GM12878 (cell line): ENCODE measurements at regions not wholly inside any gene's neighbourhood (a gene's known extent, or its start where the extent isn't known, plus 50 kb on each side); places are given as distances from the start of the nearest gene placed in this dataset.

ENCODE experiments used
- ATAC-seq: fragments of 200-7000 bp; cut with Tn5 transposase; 3 replicates; pipeline ENCODE4 v1.9.1; 2020; ENCODE audit warnings: mild to moderate bottlenecking, moderate library complexity
- BruUV-seq: library from RNA; stranded (reverse); fragments of 400-500 nt; replicated peaks from 2 replicates; lab custom pipeline; 2021; lab: Mats Ljungman, UMichigan
- CTCF ChIA-PET: fragments of 300-600 bp; sonication (Branson Sonifier 250); formaldehyde crosslinking; extraction: SDS; loops from one replicate; lab custom pipeline; 2021; ENCODE audit warnings: inconsistent platforms; lab: Yijun Ruan, JAX
- POLR2A ChIA-PET: fragments of 350-600 bp; formaldehyde crosslinking; extraction: SDS; loops from one replicate; lab custom pipeline; 2021; ENCODE audit warnings: inconsistent platforms; lab: Charles Lee
- RAD21 ChIA-PET: fragments of 300-600 bp; sonication (Branson Sonifier 250); formaldehyde crosslinking; loops from one replicate; lab custom pipeline; 2023; ENCODE audit warnings: antibody characterized with exemption; ENCODE audit not compliant: unreplicated experiment; lab: Charles Lee
- SMC1A ChIA-PET: fragments of 300-600 bp; sonication (Branson Sonifier 250); formaldehyde crosslinking; loops from one replicate; lab custom pipeline; 2023; ENCODE audit not compliant: unreplicated experiment, uncharacterized antibody; lab: Charles Lee
- DNase-seq: peaks from one replicate; pipeline ENCODE4 v3.0.0-alpha.2; 2011; ENCODE audit warnings: low read depth, low spot score
- FAIRE-seq: peaks from 3 replicates; lab custom pipeline; 2011; peaks lifted over from hg19 to GRCh38; lab: Jason Lieb, UNC
- H2AFZ ChIP-seq: 2 replicates; pipeline ENCODE4 v1.6.0; 2011; ENCODE audit warnings: low read depth, low read length, control low read depth; ENCODE audit not compliant: control insufficient read depth
- H3K27ac ChIP-seq: 2 replicates; pipeline ENCODE4 v1.5.1; 2011; ENCODE audit warnings: control low read depth; ENCODE audit not compliant: control insufficient read depth, insufficient read depth
- H3K27me3 ChIP-seq, 2 experiments: replicated peaks in 1 of 2; 2 replicates each; pipeline versions ENCODE4 v1.6.0 to v1.6.1; 2011; ENCODE audit warnings: low read length in 1 of 2; ENCODE audit not compliant: control insufficient read depth in 2 of 2, insufficient read depth in 2 of 2
- H3K36me3 ChIP-seq, 2 experiments: 2 replicates each; pipeline ENCODE4 v1.5.1; 2011; ENCODE audit warnings: low read length in 1 of 2; ENCODE audit not compliant: control insufficient read depth in 2 of 2, insufficient read depth in 2 of 2
- H3K4me1 ChIP-seq: 2 replicates; pipeline ENCODE4 v1.6.1; 2011; ENCODE audit warnings: mild to moderate bottlenecking, low read length, moderate library complexity, mixed read lengths; ENCODE audit not compliant: control insufficient read depth, insufficient read depth
- H3K4me2 ChIP-seq: 2 replicates; pipeline ENCODE4 v1.6.0; 2011; ENCODE audit warnings: control low read depth; ENCODE audit not compliant: control insufficient read depth, insufficient read depth
- H3K4me3 ChIP-seq: fragments of 200-600 bp; sonication (generic); 2 replicates; pipeline ENCODE4 v1.5.1; 2016
- H3K79me2 ChIP-seq: 2 replicates; pipeline ENCODE4 v1.6.0; 2011; ENCODE audit warnings: low read length; ENCODE audit not compliant: control insufficient read depth, insufficient read depth
- H3K9ac ChIP-seq: 2 replicates; pipeline ENCODE4 v1.8.0; 2011; ENCODE audit warnings: low read length, control low read depth, mixed read lengths; ENCODE audit not compliant: control insufficient read depth, insufficient read depth
- H3K9me3 ChIP-seq: replicated peaks from 3 replicates; pipeline ENCODE4 v1.5.1; 2011; ENCODE audit warnings: mild to moderate bottlenecking, low read length; ENCODE audit not compliant: control insufficient read depth, insufficient read depth
- H4K20me1 ChIP-seq: 2 replicates; pipeline ENCODE4 v1.6.0; 2011; ENCODE audit not compliant: control insufficient read depth, insufficient read depth
- EGR1 ChIP-seq, 2 experiments: IDR thresholded peaks; 1 replicate in 1 of 2; 2 replicates in 1 of 2; pipeline ENCODE4 v1.6.1; 2011 to 2012; ENCODE audit warnings: low read depth in 2 of 2, low read length in 2 of 2, borderline replicate concordance in 1 of 2, mild to moderate bottlenecking in 1 of 2, moderate library complexity in 1 of 2
- FOXK2 ChIP-seq: fragments of 450-650 bp; IDR thresholded peaks from 2 replicates; pipeline ENCODE4 v1.6.1; 2017; ENCODE audit warnings: mild to moderate bottlenecking, moderate library complexity
- FOXM1 ChIP-seq: IDR thresholded peaks from 2 replicates; pipeline ENCODE4 v1.6.1; 2012; ENCODE audit warnings: low read depth, mild to moderate bottlenecking, inconsistent platforms, low read length, moderate library complexity
- NFYB ChIP-seq: IDR thresholded peaks from 2 replicates; pipeline ENCODE4 v1.6.1; 2011; ENCODE audit warnings: low read depth, mild to moderate bottlenecking, low read length, improper control_type of control experiment, moderate library complexity; ENCODE audit not compliant: insufficient read depth
- POU2F2 ChIP-seq: IDR thresholded peaks from 3 replicates; pipeline ENCODE4 v1.6.1; 2011; ENCODE audit warnings: low read depth, mild to moderate bottlenecking, low read length, borderline replicate concordance
- ZNF207 ChIP-seq: fragments of 450-650 bp; IDR thresholded peaks from 2 replicates; pipeline ENCODE4 v1.6.1; 2014; ENCODE audit warnings: antibody characterized with exemption, mild to moderate bottlenecking, borderline replicate concordance
- ZNF384 ChIP-seq: IDR thresholded peaks from 2 replicates; pipeline ENCODE4 v1.6.1; 2012; ENCODE audit warnings: low read depth, mild to moderate bottlenecking, low read length, improper control_type of control experiment, borderline replicate concordance
- ZZZ3 ChIP-seq: IDR thresholded peaks from 2 replicates; pipeline ENCODE4 v1.6.1; 2011; ENCODE audit warnings: low read depth; ENCODE audit not compliant: control insufficient read depth, insufficient read length
- WGBS: methylation state at CpG from one replicate; pipeline ENCODE4 v1.1.6; 2016; ENCODE audit warnings: low lambda C conversion rate; ENCODE audit not compliant: insufficient replicate concordance, insufficient coverage; ENCODE audit errors: missing lambda C conversion rate; 5-methylcytosine and 5-hydroxymethylcytosine counted together
- in situ Hi-C: fragments of 300-500 bp; cut with MboI; formaldehyde crosslinking; loops from 9 replicates; pipeline ENCODE4 v1.14.3; 2018; ENCODE audit warnings: mixed read lengths
- intact Hi-C: fragments of 100-400 bp; cut with micrococcal nuclease; formaldehyde crosslinking; loops from one replicate; pipeline ENCODE4 v1.14.2; 2022; ENCODE audit not compliant: unreplicated experiment
- TF ChIP-seq, protein P1 (sequence below): IDR thresholded peaks from 2 replicates; pipeline ENCODE4 v1.6.1; 2012; ENCODE audit warnings: low read depth, low read length, improper control_type of control experiment

DNA sequence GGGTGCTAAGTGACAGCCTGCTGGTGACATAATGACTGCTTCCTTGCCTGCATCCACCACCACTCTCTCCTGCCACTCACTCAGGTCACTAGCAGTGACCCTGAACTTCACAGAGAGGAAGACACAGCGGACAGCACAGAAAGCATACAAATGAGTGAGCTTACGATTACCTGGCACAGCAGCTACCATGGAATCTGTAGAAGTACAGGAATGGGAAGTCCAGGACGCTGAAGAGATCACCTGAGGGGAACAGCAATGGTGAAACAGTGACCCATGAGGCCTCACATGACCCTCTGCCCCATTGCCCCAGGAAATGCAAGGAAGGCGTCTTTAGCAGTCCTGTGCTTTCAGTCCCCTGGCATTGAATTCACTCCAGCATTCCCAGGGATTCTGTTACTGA is 96.7 kb upstream of the RIOK3 start (continued):
- no peak for TF ChIP-seq ZNF384
- no peak for TF ChIP-seq ZNF207
- no peak for TF ChIP-seq FOXM1
- no peak for TF ChIP-seq FOXK2
- TF ChIP-seq POU2F2 = no peak
- TF ChIP-seq EGR1 (IDR thresholded peaks at IDR 0.05; ENCODE audit: borderline replicate concordance in 1 of 2, low read depth in 2 of 2, low read length in 2 of 2) = no peak
- no peak for TF ChIP-seq ZZZ3
- TF ChIP-seq, all 136 proteins: peak for 0

DNA sequence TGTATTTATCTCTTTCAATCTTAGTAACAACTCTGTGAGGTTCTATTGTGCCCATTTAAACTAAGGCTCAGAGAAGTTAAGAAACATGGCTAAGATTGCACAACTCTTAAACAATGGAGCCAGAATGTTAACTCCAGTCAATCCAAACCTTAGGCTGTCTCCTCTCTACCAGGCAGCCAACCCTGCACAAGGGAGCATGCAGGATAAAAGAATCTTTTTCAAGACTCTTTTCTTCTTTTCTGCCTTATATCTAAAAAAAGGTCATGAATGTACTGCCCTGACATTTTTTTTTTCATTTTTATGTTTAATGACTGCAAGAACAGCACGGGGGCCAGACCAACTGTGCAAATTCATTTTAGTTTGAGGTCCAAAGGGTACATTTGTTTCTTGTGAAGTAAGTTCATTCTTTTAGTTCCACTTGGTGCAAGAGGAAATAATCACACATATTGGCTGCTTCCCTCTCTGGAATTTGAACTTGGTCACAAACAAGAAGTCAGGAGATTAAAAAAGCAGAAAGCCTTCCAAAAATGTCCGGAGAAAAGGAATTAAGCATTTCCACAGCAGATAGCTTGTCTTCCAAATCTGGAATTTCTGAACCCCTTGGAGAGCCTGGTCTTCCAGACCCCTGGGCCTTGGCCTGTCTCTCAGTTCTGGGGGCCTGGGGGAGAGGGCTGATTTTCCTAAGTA is 96.0 kb upstream of the RIOK3 start:
- H3K27ac ChIP-seq = no peak overlapping the region
- CTCF ChIA-PET = interaction anchor here (1.0 to 7.7 kb wide), 4 partner anchors 116 to 323 kb away, joined by 3 to 141 read pairs (median 8); no protein-coding TSS in a partner anchor
- POLR2A ChIA-PET = interaction anchor here (2.3 kb wide), 1 partner anchor 223 kb away, joined by 17 read pairs; the partner anchor contains the start of gene CABLES1
- intact Hi-C loops = loop anchor here (1.0 to 5.0 kb wide), 3 partner anchors 50 to 560 kb away; no protein-coding TSS in a partner anchor
- SMC1A ChIA-PET = interaction anchor here (1.5 to 7.4 kb wide), 6 partner anchors 59 to 226 kb away, joined by 5 to 78 read pairs (median 38); partner anchors contain the start of gene CABLES1
- no peak overlapping the region for H3K4me2 ChIP-seq
- in situ Hi-C loops = loop anchor here (5.0 kb wide), 2 partner anchors 120 to 225 kb away; no protein-coding TSS in a partner anchor
- no peak overlapping the region for H3K9ac ChIP-seq
- H3K27me3 ChIP-seq = no peaks in the 10 kb centered on the region
- FAIRE-seq (no peak), DNase-seq (no peak), ATAC-seq (no peak)
- RAD21 ChIA-PET = interaction anchor here (1.5 to 5.9 kb wide), 7 partner anchors 50 to 230 kb away, joined by 4 to 105 read pairs (median 10); partner anchors contain the start of gene CABLES1
- no TSS peak for BruUV-seq
- H2AFZ ChIP-seq = no peak overlapping the region
- peaks cover 21% of the 10 kb centered on the region for H3K4me1 ChIP-seq
- no peaks in the 10 kb centered on the region; the same call in 1 of the 3 replicates for H3K9me3 ChIP-seq
- H3K36me3 ChIP-seq = no peaks in the 10 kb centered on the region; a peak in 1 of 4 replicates
- no peak overlapping the region for H3K4me3 ChIP-seq
- no peaks in the 10 kb centered on the region for H4K20me1 ChIP-seq
- peaks cover 1% of the 10 kb centered on the region for H3K79me2 ChIP-seq
- no peak for TF ChIP-seq NFYB
- TF ChIP-seq, protein P1, sequence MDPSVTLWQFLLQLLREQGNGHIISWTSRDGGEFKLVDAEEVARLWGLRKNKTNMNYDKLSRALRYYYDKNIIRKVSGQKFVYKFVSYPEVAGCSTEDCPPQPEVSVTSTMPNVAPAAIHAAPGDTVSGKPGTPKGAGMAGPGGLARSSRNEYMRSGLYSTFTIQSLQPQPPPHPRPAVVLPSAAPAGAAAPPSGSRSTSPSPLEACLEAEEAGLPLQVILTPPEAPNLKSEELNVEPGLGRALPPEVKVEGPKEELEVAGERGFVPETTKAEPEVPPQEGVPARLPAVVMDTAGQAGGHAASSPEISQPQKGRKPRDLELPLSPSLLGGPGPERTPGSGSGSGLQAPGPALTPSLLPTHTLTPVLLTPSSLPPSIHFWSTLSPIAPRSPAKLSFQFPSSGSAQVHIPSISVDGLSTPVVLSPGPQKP = no peak
- 100% methylated on average over 2 of the region's 2 CpGs for WGBS
